ENCODE measurements at regions not wholly inside any gene's neighbourhood (a gene's known extent, or its start where the extent isn't known, plus 50 kb on each side); places are given as distances from the start of the nearest gene placed in this dataset.

- DNase-seq: no peak
These were observed 52.8 kb upstream of the CADM1 start for GRCh38 chr11:115556984-115557383.

GRCh38 chr11:115555336-115556090 lies 51.3 kb upstream of the CADM1 start:
- DNase-seq: no peak

Measured in CD4-positive, alpha-beta T cell treated with Interleukin-17A for 4 hours (primary cell).